Activated T-cell treated with anti-CD3 and anti-CD28 coated beads, Interleukin-2, amount 50 U/mL, for 24 hours (primary cell): ENCODE measurements at regions not wholly inside any gene's neighbourhood (a gene's known extent, or its start where the extent isn't known, plus 50 kb on each side); places are given as distances from the start of the nearest gene placed in this dataset.

Experiments used
- DNase-seq: peaks from one replicate; pipeline ENCODE4 v3.0.0-alpha.2; 2020
- H3K27ac Mint-ChIP-seq: 2 replicates; pipeline ENCODE4 v1.8.0; 2020; ENCODE audit warnings: mild to moderate bottlenecking, mixed read lengths
- H3K27me3 Mint-ChIP-seq: 2 replicates; pipeline ENCODE4 v1.8.0; 2020; ENCODE audit warnings: mixed read lengths
- H3K36me3 Mint-ChIP-seq: 2 replicates; pipeline ENCODE4 v1.8.0; 2020; ENCODE audit warnings: low read depth, mixed read lengths
- H3K4me1 Mint-ChIP-seq: 2 replicates; pipeline ENCODE4 v1.8.0; 2020; ENCODE audit warnings: low read depth, mixed read lengths
- H3K4me3 Mint-ChIP-seq: 2 replicates; pipeline ENCODE4 v1.8.0; 2020; ENCODE audit warnings: mild to moderate bottlenecking, moderate library complexity, mixed read lengths
- H3K9me3 Mint-ChIP-seq: 2 replicates; pipeline ENCODE4 v1.8.0; 2020; ENCODE audit warnings: mixed read lengths

GRCh38 chr6:132213191-132213590 lies 188.1 kb downstream of the MOXD1 start:
- DNase-seq, result no peak
- Mint-ChIP-seq H3K36me3 (no peaks in the 10 kb centered on the region), H3K27me3 (peaks cover 38% of the 10 kb centered on the region), H3K4me1 (no peaks in the 10 kb centered on the region), H3K27ac (no peak overlapping the region), H3K4me3 (no peak overlapping the region), H3K9me3 (no peaks in the 10 kb centered on the region)

GRCh38 chr6:132210886-132211563 lies 190.2 kb downstream of the MOXD1 start:
- H3K36me3 Mint-ChIP-seq, result no peaks in the 10 kb centered on the region
- H3K27ac Mint-ChIP-seq, result no peak overlapping the region
- DNase-seq, result no peak
- H3K4me1 Mint-ChIP-seq, result no peaks in the 10 kb centered on the region
- H3K27me3 Mint-ChIP-seq, result peaks cover 44% of the 10 kb centered on the region
- H3K4me3 Mint-ChIP-seq, result no peak overlapping the region
- no peaks in the 10 kb centered on the region for H3K9me3 Mint-ChIP-seq

GRCh38 chr6:132209351-132209750 lies 191.9 kb downstream of the MOXD1 start:
- Mint-ChIP-seq H3K9me3 (no peaks in the 10 kb centered on the region), H3K4me3 (no peak overlapping the region), H3K27ac (no peak overlapping the region), H3K4me1 (no peaks in the 10 kb centered on the region), H3K27me3 (peaks cover 35% of the 10 kb centered on the region), H3K36me3 (no peaks in the 10 kb centered on the region)
- DNase-seq, result no peak

GRCh38 chr6:132207991-132208390 lies 193.3 kb downstream of the MOXD1 start:
- Mint-ChIP-seq H3K4me3 (no peak overlapping the region), H3K27ac (no peak overlapping the region), H3K36me3 (no peaks in the 10 kb centered on the region), H3K9me3 (no peaks in the 10 kb centered on the region), H3K4me1 (no peaks in the 10 kb centered on the region), H3K27me3 (peaks cover 29% of the 10 kb centered on the region)
- no peak for DNase-seq

GRCh38 chr6:132205946-132206345 lies 195.3 kb downstream of the MOXD1 start:
- H3K27ac Mint-ChIP-seq, result no peak overlapping the region
- H3K27me3 Mint-ChIP-seq, result peaks cover 27% of the 10 kb centered on the region
- H3K4me1 Mint-ChIP-seq, result no peaks in the 10 kb centered on the region
- no peaks in the 10 kb centered on the region for H3K36me3 Mint-ChIP-seq
- no peaks in the 10 kb centered on the region for H3K9me3 Mint-ChIP-seq
- DNase-seq, result no peak
- no peak overlapping the region for H3K4me3 Mint-ChIP-seq

- no peak for DNase-seq
- Mint-ChIP-seq H3K27me3 (peaks cover 19% of the 10 kb centered on the region), H3K9me3 (no peaks in the 10 kb centered on the region), H3K4me1 (no peaks in the 10 kb centered on the region), H3K36me3 (no peaks in the 10 kb centered on the region), H3K27ac (no peak overlapping the region), H3K4me3 (no peak overlapping the region)
Observed at GRCh38 chr6:132204591-132204990, 196.7 kb downstream of the MOXD1 start.

GRCh38 chr6:132202574-132202973 lies 198.7 kb downstream of the MOXD1 start:
- Mint-ChIP-seq H3K4me3 (no peak overlapping the region), H3K27me3 (peaks cover 6% of the 10 kb centered on the region), H3K9me3 (no peaks in the 10 kb centered on the region), H3K27ac (no peak overlapping the region), H3K36me3 (no peaks in the 10 kb centered on the region), H3K4me1 (no peaks in the 10 kb centered on the region)
- DNase-seq, result no peak

GRCh38 chr6:132199343-132199742 lies 201.9 kb downstream of the MOXD1 start:
- DNase-seq, result no peak
- Mint-ChIP-seq H3K9me3 (no peaks in the 10 kb centered on the region), H3K27me3 (no peaks in the 10 kb centered on the region), H3K36me3 (no peaks in the 10 kb centered on the region), H3K27ac (no peak overlapping the region), H3K4me1 (no peaks in the 10 kb centered on the region), H3K4me3 (no peak overlapping the region)

- no peak overlapping the region for H3K4me3 Mint-ChIP-seq
- DNase-seq, result no peak
- H3K36me3 Mint-ChIP-seq, result no peaks in the 10 kb centered on the region
- no peaks in the 10 kb centered on the region for H3K27me3 Mint-ChIP-seq
- no peaks in the 10 kb centered on the region for H3K4me1 Mint-ChIP-seq
- no peaks in the 10 kb centered on the region for H3K9me3 Mint-ChIP-seq
- H3K27ac Mint-ChIP-seq, result no peak overlapping the region
Observed at GRCh38 chr6:132198896-132199295, 202.4 kb downstream of the MOXD1 start.

GRCh38 chr6:132198040-132198439 lies 203.2 kb downstream of the MOXD1 start:
- no peak overlapping the region for H3K4me3 Mint-ChIP-seq
- no peak for DNase-seq
- H3K4me1 Mint-ChIP-seq, result no peaks in the 10 kb centered on the region
- H3K27ac Mint-ChIP-seq, result no peak overlapping the region
- H3K27me3 Mint-ChIP-seq, result no peaks in the 10 kb centered on the region
- H3K36me3 Mint-ChIP-seq, result no peaks in the 10 kb centered on the region
- H3K9me3 Mint-ChIP-seq, result no peaks in the 10 kb centered on the region

GRCh38 chr6:132194529-132194928 lies 206.7 kb downstream of the MOXD1 start:
- H3K36me3 Mint-ChIP-seq, result no peaks in the 10 kb centered on the region
- no peaks in the 10 kb centered on the region for H3K9me3 Mint-ChIP-seq
- DNase-seq, result no peak
- no peaks in the 10 kb centered on the region for H3K27me3 Mint-ChIP-seq
- H3K4me1 Mint-ChIP-seq, result peaks cover 7% of the 10 kb centered on the region
- H3K27ac Mint-ChIP-seq, result no peak overlapping the region
- H3K4me3 Mint-ChIP-seq, result no peak overlapping the region

GRCh38 chr6:132192631-132193030 lies 208.6 kb downstream of the MOXD1 start:
- no peaks in the 10 kb centered on the region for H3K9me3 Mint-ChIP-seq
- no peaks in the 10 kb centered on the region for H3K36me3 Mint-ChIP-seq
- no peak for DNase-seq
- H3K4me3 Mint-ChIP-seq, result no peak overlapping the region
- H3K4me1 Mint-ChIP-seq, result peaks cover 12% of the 10 kb centered on the region
- H3K27me3 Mint-ChIP-seq, result no peaks in the 10 kb centered on the region
- no peak overlapping the region for H3K27ac Mint-ChIP-seq

- Mint-ChIP-seq H3K4me3 (no peak overlapping the region), H3K4me1 (peaks cover 12% of the 10 kb centered on the region), H3K9me3 (no peaks in the 10 kb centered on the region), H3K27me3 (no peaks in the 10 kb centered on the region), H3K27ac (no peak overlapping the region), H3K36me3 (no peaks in the 10 kb centered on the region)
- DNase-seq, result no peak
Observed at GRCh38 chr6:132190815-132191175, 210.5 kb downstream of the MOXD1 start.

- no peaks in the 10 kb centered on the region for H3K9me3 Mint-ChIP-seq
- peak overlapping the region; percentile 3 for H3K27ac Mint-ChIP-seq
- no peaks in the 10 kb centered on the region for H3K27me3 Mint-ChIP-seq
- no peak for DNase-seq
- H3K4me1 Mint-ChIP-seq, result peaks cover 12% of the 10 kb centered on the region
- H3K36me3 Mint-ChIP-seq, result no peaks in the 10 kb centered on the region
- H3K4me3 Mint-ChIP-seq, result no peak overlapping the region
Observed at GRCh38 chr6:132190097-132190814, 211.0 kb downstream of the MOXD1 start.

GRCh38 chr6:132188556-132189264 lies 212.6 kb downstream of the MOXD1 start:
- Mint-ChIP-seq H3K36me3 (no peaks in the 10 kb centered on the region), H3K27me3 (no peaks in the 10 kb centered on the region), H3K27ac (no peak overlapping the region), H3K4me3 (no peak overlapping the region), H3K9me3 (no peaks in the 10 kb centered on the region), H3K4me1 (peaks cover 12% of the 10 kb centered on the region)
- no peak for DNase-seq
